ENCODE measurements at regions not wholly inside any gene's neighbourhood (a gene's known extent, or its start where the extent isn't known, plus 50 kb on each side); places are given as distances from the start of the nearest gene placed in this dataset.
A peak's percentile ranks its signal among the peaks of the same experiment; 100 is the strongest.
"Not testable (repeated sequence)": the region's sequence is repeated elsewhere in the genome, so short reads cannot be mapped to it uniquely, and the experiment has no call there.

DNA sequence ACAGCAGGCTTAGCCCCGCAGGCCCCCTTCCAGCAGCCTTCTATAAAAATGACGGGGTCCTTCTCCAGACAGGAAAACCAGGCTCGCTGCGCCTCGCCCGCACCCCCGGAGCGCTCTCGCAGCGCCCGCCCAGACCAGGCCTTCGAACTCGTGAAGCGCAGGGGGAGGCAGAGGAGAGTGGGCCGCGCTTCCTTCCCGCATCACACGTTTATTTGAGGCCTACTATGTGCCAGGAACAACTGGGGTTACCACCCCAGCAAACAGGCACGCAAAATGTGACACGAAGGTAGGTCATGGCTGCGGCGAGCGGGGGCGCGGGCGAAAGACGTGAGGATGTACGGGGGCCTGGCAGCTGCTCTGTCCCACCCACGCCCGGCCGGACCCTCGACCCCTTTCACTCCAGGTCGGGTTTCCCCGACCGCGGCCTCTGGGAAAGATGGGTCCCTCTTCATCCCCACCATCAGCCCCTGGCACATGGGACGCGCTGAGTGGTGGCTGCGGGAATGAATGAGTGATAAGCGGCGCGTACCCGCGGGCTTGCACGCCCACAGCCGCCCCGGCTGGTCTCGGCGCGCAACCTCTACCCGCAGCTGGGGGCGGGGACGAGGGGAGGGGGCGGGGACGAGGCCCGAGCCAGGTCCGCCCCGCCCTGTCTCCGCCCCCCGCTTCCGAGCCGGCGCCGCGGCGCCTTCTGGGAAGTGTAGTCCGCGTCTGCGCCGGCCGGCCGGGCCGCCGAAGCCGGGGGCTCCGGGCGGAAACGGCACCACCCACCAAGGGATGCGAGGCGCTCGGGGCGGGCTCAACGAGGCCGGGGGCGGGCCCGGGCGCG, 59.1 kb downstream of the ZNF467 start:
- DNase-seq = peak; percentile 80 to 95 (median 90)

DNA sequence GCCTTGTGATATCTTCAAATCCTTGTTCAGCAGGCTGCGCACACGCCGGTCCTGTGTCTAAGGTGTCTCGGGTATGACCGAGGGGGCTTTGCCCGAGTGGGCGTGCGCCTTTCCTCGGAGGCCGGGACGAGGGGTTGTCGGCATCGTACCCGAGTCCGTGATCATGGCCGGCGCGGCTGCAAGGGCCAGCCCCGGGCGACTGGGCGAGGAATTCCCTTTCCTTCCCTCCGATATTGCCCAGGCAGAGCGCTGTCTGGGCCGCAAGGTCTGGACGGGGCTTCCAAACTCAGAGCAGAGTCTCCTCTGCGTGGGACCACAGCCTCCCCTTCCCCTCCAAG, 59.7 kb downstream of the ZNF467 start:
- no peak for DNase-seq

- no peak for DNase-seq
Observed at GRCh38 chr7:149713061-149713730, 60.2 kb downstream of the ZNF467 start.

GRCh38 chr7:149708026-149708425, 65.4 kb downstream of the ZNF467 start:
- no peak for DNase-seq

GRCh38 chr7:149707448-149707886, 65.9 kb downstream of the ZNF467 start:
- peak in 3 of 4 experiments; percentile 13 to 34 (median 21) for DNase-seq

DNA sequence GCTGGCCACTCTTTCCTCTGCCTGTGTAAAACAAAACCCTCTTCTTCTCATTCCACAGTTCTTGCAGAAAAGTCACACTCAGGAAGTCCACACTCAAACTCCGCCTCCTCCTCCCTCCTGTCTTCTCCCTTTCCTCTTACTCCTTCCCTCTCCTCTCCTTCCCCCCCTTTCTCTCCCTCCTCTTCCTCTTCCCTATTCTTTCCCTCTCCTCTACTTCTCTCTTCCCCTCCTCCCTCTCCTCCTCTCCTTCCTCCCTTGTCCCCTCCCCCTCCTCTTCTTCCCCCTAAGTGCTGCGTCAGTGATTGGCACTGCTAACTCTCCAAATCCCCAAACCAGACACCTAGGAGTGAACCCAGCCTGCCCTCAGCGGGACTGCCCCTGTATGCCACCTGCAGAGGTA, 67.0 kb downstream of the ZNF467 start:
- no peak for DNase-seq

DNA sequence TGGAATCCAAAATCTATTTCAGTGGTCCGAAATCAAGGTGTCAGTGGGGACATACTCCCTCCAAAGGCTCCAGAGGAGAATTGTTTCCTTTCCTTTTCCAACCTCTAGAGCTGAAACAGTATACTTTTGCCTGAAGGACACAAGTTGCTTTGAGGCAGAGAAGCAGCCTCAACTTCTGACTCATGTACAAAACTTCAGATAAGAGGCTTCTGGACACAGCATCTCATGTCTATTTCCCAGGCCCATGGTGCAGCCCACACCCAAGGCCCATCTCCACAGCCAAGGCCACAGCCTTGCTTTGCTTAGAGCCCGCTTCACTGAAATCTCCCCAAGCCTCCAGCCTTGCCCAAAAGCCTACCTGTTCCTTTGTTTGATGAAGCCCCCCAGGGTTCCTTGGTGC, 68.9 kb downstream of the ZNF467 start:
- no peak for DNase-seq

GRCh38 chr7:149703044-149703650, 70.2 kb downstream of the ZNF467 start:
- DNase-seq = no peak

DNA sequence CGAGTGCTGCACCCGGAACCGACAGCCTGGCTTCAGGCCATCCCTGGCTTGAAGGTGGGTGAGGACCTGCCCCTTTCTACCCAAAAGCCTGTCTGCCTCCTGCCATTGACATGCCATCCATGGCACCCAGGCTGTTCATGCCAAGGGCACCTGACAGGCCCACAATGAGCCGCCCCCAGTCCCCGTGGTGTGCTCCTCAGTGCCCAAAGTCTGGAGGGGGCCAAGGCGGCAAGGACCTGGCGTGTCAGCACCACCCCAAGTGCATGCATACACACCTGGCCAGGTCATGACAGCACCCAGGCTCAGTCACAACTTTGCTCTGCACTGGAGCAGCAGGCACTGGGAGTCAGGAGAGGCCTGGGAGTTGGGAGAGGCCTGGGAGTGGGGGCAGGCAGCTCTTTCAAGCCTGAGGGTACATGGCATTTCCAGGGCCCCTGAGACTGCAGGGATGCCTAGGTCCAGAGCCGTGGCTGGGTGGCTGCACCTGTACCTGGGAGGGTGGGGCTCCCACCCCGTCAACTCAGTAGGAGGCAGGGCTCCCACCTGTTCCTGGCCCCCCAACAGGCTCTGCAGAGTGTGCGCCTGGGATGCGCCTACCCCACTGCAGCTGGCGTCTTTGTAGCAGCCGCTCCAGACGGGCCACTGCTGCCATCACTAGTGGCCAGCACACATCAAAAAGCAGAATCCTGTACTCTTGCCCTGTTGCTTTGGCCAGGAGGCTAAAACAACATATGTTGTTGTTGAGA, 71.7 kb downstream of the ZNF467 start:
- DNase-seq = no peak

DNA sequence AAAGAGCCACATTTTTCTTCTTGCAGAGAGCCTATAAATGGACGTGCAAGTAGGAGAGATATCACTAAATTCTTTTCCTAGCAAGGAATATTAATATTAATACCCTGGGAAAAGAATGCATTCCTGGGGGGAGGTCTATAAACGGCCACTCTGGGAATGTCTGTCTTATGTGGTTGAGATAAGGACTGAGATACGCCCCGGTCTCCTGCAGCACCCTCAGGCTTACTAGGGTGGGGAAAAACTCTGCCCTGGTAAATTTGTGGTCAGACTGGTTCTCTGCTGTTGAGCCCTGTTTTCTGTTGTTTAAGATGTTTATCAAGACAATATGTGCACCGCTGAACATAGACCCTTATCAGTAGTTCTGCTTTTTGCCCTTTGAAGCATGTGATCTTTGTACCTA, 75.6 kb downstream of the ZNF467 start:
- not testable (repeated sequence) for DNase-seq

GRCh38 chr7:149696280-149696679, 77.1 kb downstream of the ZNF467 start:
- DNase-seq = no peak

GRCh38 chr7:149692557-149692982, 80.8 kb downstream of the ZNF467 start:
- DNase-seq = no peak

DNA sequence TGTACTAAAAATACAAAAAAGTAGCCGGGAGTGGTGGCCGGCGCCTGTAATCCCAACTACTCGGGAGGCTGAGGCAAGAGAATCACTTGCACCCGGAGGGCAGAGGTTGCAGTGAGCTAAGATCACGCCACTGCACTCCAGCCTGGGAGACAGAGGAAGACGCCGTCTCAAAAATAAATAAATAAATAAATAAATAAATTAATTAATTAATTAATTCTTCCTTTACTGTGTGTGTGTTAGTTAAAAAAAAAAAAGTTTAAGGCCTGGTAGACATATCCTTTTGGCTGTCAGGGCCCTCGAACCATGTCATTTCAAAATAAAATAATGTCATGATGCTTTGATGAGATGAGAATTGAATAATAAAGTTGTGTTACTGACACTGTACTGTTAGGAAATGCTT, 81.3 kb downstream of the ZNF467 start:
- no peak for DNase-seq

DNA sequence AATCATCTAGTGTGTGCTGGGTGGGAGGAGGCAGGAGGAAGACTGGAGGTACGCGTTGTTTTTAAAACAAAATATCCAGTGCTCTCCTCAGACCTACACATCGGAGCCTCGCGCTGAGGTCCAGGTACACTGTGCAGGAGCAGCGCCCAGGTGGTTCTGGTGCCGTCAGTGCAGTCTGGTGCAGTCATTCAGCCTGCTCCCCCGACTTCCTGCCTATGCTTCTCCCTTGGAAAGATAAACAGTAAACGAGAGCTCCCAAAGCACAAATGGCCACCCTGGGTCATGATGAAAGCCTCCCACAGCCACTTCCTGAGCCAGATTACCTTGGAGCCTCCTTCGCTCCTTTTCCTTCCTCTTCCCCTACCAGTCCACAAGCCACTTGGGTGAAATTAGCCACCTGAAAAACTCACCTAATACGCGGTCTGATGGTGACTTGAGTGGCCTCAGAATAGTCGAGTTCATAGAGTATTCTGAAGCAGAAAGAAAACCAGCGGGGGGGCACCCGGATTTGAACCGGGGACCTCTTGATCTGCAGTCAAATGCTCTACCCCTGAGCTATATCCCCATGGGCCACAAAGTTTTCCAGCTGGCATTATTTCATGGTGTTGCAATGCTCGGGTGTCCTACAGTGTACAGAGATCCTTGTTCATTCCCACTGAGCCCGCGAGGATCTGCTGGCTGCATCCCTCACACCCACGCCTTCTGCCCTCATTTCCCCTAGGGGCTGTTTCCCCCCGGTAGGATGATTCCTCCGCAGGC, 82.5 kb downstream of the ZNF467 start:
- DNase-seq = peak; percentile 30 to 65 (median 56)

DNA sequence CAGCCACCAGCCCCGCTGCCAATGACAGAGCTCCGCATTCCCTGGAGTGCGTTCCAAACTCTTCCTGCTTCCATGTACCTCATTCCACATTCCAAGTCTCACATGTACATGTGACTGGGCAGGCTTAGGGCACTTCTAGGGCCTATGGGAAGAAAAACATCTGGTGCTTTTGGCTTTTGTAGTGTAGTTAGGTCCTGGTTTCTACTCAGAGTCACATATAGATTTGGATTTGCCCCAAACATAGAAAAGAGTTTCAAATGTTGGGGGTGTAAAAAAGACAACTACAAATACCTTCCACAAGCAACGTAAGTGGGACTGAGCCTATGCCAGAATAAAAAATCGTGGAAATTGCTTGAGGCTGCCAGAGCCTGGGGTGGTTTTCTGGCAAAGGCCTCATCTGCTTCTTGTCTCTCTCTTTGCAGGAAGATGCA, 84.1 kb downstream of the ZNF467 start:
- DNase-seq = no peak

DNA sequence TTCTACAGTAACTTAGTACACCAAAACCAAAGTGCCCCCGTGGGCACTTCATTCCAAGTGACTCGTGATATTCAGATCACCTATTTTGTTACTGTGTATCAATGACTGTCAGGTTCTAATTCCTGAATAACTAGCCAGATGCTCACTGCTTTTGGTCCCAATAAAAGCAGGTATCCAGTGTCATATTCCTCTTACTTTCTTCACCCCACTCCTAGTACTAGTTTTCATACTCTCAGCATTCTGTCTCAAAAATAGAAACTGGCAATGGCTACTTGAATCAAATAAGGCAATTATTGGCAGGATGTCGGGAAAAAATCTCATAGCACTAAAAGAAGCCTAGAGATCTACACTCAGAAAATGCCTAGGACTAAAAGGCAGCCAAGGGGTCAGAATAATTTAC, 84.6 kb downstream of the ZNF467 start:
- no peak for DNase-seq

- not testable (repeated sequence) for DNase-seq
Observed at GRCh38 chr7:149687820-149688219, 85.6 kb downstream of the ZNF467 start.

- no peak for DNase-seq
Observed at GRCh38 chr7:149686449-149686848, 86.9 kb downstream of the ZNF467 start.

GRCh38 chr7:149686011-149686410, 87.4 kb downstream of the ZNF467 start:
- DNase-seq = peak; percentile 53 to 71 (median 69)

DNA sequence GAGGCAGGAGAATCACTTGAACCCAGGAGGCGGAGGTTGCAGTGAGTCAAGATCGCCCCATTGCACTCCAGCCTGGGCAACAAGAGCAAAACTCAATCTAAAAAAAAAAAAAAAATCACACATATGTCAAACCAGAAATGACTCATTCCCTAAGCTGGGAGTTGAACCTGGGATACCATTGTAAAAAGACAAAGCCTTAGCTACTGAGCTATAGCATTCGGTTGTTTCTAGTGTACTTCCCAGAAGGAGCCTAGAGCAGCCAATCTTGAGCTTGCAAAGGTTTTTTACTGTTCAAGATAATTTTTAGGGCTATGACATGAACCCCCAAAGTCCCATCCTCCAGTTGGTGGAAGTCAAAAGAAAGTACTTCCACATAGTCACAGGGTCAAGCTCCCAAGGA, 87.9 kb downstream of the ZNF467 start:
- DNase-seq = no peak

GRCh38 chr7:149683898-149684297, 89.5 kb downstream of the ZNF467 start:
- no peak for DNase-seq

DNA sequence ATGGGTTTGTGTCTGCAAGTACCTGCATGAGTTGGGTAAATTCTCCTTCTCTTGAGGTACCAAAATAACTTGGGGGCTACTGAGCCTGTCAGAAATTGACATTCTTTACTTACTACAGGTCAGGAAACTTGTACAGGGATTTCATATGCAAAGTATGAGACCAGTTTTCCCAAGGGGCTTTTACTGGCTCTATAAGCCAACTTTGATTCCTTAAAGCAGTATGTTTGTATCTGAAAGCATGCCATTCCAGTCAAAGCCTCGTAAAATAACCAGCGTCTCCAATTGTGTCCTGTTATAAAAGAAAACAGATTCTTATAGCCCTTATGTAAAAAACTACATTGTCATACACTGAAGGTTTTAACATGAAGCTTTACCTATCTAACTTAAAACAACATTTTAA, 90.2 kb downstream of the ZNF467 start:
- no peak for DNase-seq

All from suppressor macrophage (primary cell).